Stimulated activated CD8-positive, alpha-beta memory T cell treated with anti-CD3 and anti-CD28 coated beads, Interleukin-12 subunit alpha, Interleukin-12 subunit beta, amount 100 ng/mL, for 4 hours (primary cell): ENCODE measurements at regions not wholly inside any gene's neighbourhood (a gene's known extent, or its start where the extent isn't known, plus 50 kb on each side); places are given as distances from the start of the nearest gene placed in this dataset.
"Not testable (repeated sequence)": the region's sequence is repeated elsewhere in the genome, so short reads cannot be mapped to it uniquely, and the experiment has no call there.

ENCODE experiments used
- DNase-seq: peaks from one replicate; pipeline ENCODE4 v3.0.0-alpha.2; 2020; ENCODE audit warnings: low read depth

DNA sequence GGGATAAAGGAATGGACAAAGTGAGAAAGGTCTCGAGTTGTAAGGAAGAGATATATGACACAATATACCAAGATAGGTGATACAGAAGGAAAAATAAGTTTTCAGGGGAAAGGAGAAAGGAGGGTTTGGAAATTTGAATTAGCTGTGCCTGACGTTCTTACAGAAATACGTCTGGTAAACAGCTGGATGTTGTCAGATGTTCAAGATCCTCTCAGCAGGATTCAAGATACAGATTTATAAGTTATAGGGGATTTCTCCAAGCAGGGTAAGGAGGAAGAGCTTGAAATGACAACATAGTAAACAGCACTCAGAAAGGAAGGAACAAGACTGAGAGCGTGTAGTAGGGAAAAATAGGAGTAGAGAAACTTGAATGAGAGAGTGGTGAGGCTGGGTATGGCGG lies 1184.1 kb downstream of the TYW1 start:
- no peak for DNase-seq

DNA sequence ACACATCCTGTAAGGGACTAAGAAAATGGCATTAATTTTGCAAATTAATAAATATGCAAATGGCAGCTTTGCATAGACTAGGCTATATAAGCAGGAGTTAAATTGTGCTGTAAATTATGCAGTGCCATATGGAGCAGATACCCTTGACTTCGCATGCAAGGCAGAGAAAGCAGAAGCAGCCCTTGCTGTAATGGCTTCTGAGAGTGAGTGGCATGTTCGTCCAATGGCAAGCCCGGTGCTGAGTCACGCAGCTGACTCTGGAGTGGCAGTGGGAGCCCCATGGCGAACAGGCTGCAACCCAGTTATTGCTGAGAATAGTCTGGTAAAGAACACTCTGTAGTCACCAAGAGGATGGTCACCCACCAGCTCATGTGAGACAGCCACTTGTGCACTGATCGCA lies 1186.5 kb downstream of the TYW1 start:
- DNase-seq: no peak

DNA sequence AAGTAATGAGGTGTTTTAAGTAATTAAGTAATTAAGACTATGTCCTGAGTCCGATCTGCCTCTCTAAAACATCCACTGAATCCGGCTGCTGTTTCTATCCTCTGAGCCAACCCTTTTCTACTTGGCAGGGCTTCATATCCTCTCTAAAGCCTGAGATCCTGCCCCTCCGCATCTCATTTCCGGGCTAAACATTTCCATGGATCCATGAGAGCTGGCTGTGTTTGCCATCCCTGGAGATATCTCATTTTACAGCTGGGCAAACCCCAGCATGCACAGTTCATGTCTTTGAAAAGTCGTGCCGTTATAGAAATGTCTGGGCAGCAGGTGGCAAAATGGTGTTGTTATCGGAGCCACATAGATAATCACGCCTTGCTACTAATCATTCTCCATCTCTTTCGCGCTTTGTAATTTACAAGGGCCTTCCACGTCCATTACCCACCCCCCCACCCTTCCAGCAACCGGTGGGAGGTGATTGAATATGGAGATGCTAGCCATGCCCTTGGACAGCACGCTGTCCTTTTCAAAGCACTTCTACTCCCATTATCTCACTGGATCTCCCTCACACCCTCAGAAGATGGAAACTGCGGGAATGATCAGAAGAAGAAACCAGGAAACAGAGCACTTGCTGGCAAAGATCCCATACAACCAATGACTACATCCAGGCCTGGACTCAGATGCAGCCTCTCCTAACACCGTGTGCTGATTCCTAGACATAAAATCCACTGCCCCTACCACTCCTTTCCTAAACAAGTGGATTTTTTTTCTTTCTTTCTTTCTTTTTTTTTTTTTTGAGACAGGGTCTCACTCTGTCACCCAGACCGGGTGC lies 1189.2 kb downstream of the TYW1 start:
- no peak for DNase-seq

DNA sequence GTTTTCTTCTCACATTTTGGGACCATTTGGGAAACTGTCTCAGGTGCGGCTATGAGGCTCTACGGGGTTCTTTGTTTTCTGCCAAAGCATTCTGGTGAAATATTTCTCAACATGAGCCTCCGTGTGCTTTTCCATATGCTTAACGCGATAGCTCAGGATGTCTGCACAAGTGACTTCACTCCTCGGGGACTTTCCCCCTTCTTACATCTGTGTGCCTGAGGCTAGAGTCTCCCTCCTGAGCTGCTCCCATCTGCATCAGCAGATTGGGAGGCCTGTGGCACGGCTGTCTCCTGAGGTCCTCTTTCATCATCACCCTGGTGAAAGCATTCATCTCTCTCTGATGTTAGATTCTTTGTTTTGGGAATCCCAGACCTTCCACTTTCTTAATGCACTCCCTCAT lies 1190.9 kb downstream of the TYW1 start:
- no peak for DNase-seq

DNA sequence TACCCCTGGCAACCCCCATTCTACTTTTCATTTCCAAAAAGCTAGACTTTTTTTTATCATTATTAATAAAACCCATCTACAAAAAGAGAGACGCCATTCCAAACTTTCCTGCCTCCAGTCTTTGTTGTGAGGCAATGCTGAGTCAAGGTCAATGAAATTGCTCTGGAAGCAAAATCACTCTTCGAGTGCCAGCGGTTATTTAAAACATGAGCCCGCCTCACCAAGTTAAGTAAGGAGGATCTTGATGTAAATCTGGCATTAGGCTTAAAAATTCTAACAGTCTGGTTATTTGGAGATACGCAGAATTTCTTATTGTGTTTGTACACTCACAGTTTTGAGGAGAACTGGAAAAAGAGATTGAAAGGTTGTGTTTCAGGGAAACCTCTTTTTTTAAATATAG lies 1196.3 kb downstream of the TYW1 start:
- no peak for DNase-seq

DNA sequence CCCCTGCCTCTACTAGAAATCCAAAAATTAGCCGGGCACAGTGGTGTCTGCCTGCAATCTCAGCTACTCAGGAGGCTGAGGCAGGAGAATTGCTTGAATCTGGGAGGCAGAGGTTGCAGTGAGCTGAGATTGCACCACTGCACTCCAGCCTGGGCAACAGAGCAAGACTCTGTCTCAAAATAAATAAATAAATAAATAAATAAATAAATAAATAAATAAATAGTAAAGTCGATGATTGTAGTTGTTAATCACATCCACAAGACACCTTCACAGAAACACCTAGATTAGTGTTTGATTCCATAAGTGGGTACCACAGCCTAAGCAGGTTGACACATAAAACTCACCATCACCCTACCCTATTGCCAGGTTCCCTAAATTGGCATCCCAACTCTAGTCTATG lies 1199.0 kb downstream of the TYW1 start:
- DNase-seq: not testable (repeated sequence)

DNA sequence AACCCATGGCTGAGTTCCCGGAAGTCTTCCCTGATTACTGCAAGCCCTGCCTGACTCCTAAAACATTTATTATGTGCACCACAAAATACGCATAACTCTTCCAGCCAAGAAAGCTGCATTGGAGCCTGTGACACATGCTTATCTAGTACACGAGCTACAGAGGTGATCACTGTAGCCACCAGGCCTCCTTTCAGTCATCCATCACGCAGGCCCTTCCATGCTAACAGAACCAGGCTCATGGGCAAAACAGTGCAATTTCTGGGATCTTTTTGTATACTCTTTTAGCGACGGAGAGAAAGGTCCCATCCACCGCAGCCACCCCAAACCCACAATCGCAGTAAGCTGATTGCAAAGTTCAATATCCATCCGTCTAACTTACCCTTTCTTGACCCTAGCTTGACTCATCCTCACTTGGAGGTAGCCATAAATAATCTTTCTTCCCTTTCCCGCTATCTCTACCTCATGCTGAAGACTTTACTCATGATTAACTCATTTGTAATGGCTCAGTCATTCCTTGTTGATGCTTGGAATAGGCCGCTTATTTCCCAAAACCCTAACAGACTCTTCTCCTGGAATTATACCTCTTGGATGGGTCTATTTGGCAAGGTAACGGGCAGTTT lies 1203.5 kb downstream of the TYW1 start:
- DNase-seq: no peak

DNA sequence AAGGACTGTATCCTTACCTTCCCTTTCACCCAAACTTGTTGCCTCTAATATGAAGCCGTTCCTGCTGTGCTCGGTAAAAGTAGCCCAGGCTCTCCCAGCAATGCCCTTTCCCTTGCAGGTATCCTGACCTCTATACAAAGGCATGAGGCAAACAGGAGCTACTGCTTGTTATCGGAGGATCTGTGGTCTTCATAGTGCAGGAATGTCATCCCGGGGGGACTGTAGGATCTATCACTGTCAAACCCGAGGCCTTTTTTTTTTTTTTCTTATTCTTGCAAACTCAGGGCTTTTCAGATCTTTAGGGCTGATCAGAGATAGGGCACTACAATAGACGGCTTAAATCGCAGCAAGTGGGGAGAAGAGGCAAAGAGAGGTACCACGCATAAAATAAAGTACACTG lies 1206.6 kb downstream of the TYW1 start:
- no peak for DNase-seq

DNA sequence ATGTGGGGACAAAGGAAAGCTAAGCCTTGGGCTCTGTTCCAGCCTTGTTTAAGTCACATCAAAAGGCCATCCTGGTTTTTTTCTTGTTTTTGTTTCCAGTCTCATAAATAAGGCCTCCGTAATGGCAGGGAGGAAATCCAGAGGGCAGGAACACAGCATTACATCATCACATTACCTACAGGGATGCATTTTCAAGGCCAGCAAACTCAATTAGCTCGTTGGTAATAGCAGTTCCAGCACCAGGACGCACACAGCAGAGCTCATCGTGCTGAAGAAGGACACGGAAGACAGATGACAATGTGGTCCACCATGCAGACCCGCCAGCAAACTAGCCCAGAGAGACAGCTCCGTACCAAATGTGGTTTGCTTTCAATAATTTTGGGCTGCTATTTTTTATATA lies 1209.2 kb downstream of the TYW1 start:
- no peak for DNase-seq

DNA sequence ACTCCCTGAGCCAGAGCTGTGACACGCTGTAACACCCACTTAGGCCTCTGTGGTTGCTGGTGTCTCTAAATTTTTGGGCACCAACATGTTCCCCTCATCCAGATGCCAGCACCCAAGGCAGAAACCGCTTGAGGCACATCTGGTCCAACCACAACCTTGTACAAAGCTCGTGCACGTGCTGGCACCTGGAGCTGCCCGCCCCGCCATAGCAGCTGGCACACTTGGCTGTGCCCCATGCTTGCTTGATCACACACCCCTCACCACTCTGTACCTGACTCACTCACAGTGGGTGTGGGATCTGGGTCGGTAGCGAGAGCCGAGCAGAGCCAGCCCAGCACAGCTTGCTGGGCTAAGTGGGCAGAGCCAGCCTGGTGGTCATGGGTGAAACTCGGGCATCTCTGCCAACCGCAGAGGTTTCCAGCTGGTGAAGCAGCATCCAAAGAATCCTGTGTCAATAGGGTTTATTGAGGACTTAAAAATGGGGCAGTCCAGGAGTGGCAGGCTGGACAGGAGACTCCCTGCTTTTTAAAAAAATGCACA lies 1210.4 kb downstream of the TYW1 start:
- no peak for DNase-seq

DNA sequence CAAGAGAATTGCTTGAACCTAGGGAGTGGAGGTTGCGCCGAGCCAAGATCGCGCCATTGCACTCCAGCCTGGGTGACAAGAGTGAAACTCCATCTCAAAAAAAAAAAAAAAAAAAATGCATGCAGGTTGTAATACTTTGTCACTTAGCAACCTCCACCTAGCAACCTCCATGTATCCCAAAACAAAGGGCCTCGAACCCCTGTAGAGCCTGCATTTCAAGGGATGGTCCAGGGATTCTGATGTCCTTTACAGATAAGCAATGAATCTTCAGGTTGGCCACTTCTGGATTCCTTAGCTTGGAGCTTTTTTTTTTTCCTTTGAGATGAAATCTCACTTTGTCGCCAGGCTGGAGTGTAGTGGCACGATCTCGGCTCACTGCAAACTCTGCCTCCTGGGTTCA lies 1211.0 kb downstream of the TYW1 start:
- no peak for DNase-seq

DNA sequence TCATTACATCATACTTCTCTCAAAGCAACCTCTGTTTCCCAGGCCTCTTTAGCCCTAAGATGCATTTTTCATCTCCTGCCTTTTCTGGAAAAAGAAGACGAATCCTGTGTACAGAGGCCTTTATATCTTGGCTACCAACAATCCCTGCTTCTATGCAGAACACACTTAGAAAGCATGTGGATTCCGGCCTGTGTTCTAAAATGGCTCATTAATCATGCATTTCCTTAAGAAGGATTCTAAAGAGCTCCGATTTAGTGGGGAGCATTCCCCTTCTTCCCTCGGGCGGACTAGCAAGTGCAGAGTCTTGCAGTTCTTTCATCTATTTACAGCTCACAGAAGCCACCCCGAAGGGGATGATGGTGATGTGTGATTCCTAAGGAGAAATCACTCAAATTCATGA lies 1212.9 kb downstream of the TYW1 start:
- DNase-seq: no peak

DNA sequence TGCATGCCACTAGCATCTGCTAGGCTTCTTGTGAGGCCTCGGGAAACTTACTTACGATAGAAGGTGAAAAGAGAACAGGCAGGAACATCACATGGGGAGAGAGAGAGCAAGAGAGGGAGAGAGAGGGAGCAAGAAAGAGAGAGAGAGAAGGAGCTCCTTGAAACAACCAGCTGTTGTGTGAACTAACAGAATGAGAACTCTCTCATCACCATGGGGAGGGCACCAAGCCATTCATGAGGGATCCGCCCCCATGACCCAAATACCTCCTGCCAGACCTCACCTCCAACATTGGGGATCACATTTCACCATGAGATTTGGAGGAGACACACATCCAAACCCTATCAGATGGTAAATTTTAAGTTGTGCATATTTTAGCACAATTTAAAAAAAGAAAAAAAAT lies 1217.2 kb downstream of the TYW1 start:
- no peak for DNase-seq

DNA sequence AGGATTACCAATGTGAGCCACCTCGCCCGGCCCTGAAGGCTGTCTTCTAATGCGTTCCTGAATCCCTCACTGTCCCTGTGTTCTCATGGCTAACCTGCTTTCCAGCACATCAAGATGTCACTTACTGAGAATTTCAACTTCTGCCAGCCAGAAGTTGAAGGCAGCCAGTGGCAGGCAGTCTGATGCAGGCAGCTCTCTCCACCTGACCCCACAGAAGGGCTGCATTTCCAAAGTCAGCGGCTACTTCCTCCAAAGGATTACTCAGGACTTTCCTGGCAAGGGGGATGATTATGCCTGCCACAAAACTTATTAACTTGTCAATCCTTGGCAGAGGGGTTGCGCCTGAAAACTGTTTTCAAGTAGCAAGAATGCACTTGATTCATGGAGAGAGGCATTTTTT lies 1219.4 kb downstream of the TYW1 start:
- DNase-seq: no peak

DNA sequence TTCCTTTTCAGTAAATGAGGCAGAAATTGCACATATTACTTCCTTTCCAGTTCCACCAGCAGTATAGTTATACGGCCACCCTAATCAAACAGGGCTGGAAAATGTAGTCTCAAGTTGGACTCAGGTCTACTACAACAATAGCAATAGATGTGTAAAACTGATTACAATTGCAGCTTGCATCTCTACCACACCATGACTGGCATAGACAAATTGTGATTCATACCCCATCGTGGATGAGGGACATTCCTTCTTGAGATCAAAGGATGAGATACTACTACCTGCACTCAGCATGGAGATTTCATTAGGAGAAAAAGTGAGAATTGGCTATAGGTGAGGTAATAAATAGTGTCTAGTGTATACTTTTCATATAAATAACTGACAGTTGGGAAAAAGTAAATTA lies 1220.8 kb downstream of the TYW1 start:
- no peak for DNase-seq

DNA sequence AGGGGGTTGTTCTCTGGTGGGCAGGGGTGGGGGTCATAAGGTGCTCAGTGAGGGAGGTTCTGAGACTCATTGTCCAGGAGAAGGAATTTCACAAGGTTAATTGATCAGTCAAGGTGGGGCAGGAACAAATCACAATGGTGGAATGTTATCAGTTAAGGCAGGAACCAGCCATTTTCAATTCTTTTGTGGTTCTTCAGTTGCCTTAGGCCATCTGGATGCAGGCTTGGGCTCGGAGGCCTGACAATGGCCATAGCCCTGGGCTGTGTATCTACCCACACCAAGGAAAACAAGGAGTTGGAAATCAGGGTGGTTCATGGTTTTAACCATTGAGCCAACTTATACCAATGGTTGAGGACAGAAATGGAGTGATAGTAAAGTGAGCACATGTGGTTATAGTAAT lies 1221.8 kb downstream of the TYW1 start:
- no peak for DNase-seq

DNA sequence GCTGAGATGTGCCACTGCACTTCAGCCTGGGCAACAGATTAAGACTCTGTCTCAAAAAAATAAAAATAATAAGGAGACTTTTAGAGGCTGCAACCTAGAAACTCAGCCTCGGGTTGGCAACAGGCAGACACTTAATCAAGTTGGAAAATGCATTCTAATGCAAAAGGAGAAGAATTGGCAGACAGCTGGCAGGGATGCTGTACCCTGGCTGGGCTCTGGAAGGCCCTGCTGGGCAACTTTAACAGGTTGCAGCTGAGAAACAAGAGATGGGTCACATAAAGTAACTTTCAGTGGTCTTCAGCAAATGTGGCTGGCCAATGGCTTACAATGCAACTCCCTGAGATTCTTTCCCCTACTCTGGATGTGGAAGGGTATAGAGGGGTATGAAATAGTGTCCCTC lies 1225.7 kb downstream of the TYW1 start:
- DNase-seq: no peak

DNA sequence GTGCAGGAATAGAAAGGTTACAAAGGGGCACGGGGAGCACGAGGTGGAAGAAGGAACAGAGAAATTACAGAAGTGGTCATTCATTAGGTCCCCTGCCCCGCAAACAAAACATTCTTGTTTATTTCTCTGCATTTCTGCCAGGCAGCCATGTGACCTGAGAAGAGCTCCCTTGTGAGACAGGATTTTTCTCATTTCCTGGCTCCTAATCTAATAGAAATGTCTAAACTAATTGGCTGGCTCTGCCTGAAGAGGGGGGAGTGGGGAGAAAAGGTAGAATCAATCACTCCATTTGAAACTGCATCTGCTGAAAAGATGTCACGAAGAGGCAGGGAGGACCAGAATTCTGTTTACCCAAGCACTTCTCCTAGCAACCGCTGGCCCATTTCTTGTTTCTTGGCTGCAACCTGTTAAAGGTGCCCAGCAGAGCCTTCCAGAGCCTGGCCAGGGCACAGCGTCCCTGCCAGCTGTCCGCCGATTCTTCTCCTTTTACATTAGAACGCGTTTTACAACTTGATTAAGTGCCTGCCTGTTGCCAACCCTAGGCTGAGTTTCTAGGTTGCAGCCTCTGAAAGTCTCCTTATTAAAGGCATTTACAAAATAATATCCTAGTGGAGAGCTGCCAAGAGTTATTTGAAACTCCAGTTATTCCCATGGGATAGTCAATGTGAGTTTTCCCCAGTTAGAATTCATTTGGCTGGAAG lies 1227.6 kb downstream of the TYW1 start:
- DNase-seq: no peak

DNA sequence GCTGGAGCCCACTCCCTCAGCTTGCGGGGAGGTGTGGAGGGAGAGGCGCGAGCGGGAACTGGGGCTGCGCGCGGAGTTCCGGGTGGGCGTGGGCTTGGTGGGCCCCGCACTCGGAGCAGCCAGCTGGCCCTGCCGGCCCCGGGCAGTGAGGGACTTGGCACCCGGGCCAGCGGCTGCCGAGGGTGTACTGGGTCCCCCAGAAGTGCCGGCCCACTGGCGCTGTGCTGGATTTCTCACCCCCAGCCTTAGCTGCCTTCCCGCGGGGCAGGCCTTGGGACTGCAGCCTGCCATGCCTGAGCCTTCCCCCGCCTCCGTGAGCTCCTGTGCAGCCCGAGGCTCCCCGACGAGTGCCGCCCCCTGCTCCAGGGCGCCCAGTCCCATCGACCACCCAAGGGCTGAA lies 1234.4 kb downstream of the TYW1 start:
- not testable (repeated sequence) for DNase-seq

DNA sequence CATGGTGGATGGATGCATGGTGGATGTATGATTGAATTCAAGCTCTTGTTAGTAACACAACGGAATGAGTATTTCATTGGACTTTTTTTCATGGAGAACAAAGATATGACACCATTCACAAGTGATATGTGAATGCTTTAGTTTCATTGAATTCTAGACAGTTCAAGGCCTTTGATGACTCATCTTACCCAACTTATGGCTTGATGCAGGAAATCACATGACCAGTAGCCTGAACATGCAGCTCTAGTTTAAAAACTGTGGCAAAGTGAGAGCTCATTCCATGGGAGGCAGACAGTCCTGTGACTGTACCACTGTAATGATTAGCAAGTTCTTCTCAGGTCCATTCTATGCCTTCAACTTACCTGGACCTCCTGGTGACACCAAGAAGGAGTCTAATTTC lies 1239.3 kb downstream of the TYW1 start:
- no peak for DNase-seq

DNA sequence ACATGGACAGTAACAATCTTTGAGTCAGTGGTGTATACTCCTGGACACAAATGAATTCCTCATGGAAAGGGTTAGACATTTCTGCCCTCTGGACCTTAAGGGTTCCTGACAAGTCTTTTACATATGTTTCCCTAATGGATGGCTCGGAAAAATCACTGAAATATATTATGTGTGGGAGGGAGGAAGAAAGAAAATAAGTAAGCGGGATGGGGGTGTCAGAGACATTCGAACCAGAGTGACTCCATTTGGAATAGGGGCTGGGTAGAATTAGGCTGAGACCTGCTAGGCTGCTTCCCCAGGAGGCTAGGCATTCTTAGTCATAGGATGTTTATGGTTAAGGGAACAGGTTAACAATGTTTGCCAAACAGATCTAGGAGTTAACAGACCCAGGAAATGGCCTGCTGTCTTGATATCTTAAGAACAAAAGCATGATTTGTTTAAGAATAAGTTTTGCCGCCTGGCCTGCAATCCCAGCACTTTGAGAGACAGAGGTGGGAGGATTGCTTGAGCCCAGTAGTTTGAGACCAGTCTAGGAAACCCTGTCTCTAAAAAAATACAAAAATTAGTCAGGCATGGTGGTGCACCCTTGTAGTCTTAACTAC lies 1241.7 kb downstream of the TYW1 start:
- DNase-seq: no peak

DNA sequence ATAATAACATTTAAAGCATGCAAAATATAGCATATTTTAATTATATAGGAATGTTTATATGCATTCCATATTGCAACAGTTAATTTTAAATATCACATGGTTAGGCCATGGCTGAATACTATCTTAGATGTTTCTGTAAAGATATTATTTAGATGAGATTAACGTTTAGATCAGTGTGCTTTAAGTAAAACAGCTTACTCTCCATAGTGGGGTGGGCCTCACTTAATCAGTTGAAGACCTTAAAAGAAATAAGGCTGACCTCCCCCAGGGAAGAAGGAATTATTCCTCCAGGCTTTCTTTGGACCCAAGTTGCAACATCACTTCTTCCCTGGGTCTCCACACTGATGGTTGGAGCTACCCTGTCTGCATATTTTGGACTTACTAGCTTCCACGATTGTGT lies 1246.5 kb downstream of the TYW1 start:
- no peak for DNase-seq

DNA sequence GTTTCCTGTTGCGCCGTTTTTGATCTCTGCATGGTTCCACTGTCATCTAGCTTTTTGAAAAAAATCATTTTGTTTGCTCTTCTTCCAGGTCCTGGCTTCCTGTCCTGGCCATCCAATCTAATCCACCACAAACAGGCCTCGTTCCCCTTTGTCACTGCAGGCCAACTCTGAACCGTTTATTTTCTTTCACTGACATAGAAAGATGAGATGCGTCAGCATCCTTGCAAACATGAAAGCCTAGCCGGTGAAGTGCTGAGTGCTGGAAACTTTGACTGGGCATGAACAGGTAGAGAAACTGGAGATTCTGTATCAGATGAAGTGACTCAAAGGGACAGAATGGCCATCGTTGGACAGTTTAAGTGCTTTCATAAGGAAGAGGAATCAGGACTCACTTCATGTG lies 1247.8 kb downstream of the TYW1 start:
- no peak for DNase-seq
